Gastroesophageal sphincter (tissue), 3 donors: ENCODE measurements at regions not wholly inside any gene's neighbourhood (a gene's known extent, or its start where the extent isn't known, plus 50 kb on each side); places are given as distances from the start of the nearest gene placed in this dataset.

ENCODE experiments used
- POLR2A ChIP-seq, 2 donors: fragments of 450-650 bp; IDR thresholded peaks; one replicate each; pipeline ENCODE4 v1.6.1; 2017; ENCODE audit warnings: antibody characterized with exemption in 2 of 2, mild to moderate bottlenecking in 2 of 2, moderate library complexity in 1 of 2
- POLR2AphosphoS5 ChIP-seq: sonication (generic); formaldehyde crosslinking; IDR thresholded peaks from one replicate; pipeline ENCODE4 v1.6.1; 2017; ENCODE audit warnings: antibody characterized with exemption
- TF ChIP-seq, protein P1 (sequence below), 4 experiments: fragments of 200-600 bp in 2 of 4; fragments of 450-650 bp in 2 of 4; sonication (generic) in 1 of 4; IDR thresholded peaks; one replicate each; pipeline ENCODE4 v1.5.1; 2017 to 2019; ENCODE audit warnings: antibody characterized with exemption in 4 of 4, mild to moderate bottlenecking in 2 of 4, moderate library complexity in 2 of 4

DNA sequence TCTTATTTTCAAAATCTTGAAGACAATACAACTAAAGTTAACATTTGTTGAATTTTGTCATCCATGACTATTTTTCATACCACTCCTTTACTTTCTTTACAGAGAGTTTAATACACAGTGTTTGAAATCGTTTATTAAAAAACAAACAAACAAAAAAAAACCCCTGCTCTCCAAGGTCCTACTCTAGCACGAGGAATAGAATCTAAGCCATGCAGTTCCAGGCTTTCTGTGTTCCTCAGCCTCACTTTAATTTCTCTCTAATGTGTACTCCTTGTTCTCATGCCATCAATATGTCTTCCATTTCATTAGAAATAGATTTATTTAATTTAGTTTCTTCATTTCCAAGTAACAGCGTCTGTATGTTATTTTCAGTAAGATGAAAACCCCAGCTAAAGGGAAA lies 381.2 kb upstream of the MC4R start:
- TF ChIP-seq, protein P1, sequence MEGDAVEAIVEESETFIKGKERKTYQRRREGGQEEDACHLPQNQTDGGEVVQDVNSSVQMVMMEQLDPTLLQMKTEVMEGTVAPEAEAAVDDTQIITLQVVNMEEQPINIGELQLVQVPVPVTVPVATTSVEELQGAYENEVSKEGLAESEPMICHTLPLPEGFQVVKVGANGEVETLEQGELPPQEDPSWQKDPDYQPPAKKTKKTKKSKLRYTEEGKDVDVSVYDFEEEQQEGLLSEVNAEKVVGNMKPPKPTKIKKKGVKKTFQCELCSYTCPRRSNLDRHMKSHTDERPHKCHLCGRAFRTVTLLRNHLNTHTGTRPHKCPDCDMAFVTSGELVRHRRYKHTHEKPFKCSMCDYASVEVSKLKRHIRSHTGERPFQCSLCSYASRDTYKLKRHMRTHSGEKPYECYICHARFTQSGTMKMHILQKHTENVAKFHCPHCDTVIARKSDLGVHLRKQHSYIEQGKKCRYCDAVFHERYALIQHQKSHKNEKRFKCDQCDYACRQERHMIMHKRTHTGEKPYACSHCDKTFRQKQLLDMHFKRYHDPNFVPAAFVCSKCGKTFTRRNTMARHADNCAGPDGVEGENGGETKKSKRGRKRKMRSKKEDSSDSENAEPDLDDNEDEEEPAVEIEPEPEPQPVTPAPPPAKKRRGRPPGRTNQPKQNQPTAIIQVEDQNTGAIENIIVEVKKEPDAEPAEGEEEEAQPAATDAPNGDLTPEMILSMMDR (IDR thresholded peaks at IDR 0.05) = no peak
- TF ChIP-seq POLR2AphosphoS5 = no peak
- no peak for TF ChIP-seq POLR2A (IDR thresholded peaks at IDR 0.05)
